Breast epithelium (tissue), 3 donors: ENCODE measurements at regions not wholly inside any gene's neighbourhood (a gene's known extent, or its start where the extent isn't known, plus 50 kb on each side); places are given as distances from the start of the nearest gene placed in this dataset.

ENCODE experiments used
- POLR2A ChIP-seq: fragments of 450-650 bp; IDR thresholded peaks from one replicate; pipeline ENCODE4 v1.6.1; 2016; ENCODE audit warnings: antibody characterized with exemption, mild to moderate bottlenecking, moderate library complexity
- TF ChIP-seq, protein P1 (sequence below), 3 donors: fragments of 450-650 bp; IDR thresholded peaks; one replicate each; pipeline ENCODE4 v1.5.1; 2016 to 2017; ENCODE audit warnings: antibody characterized with exemption in 3 of 3, mild to moderate bottlenecking in 3 of 3, moderate library complexity in 3 of 3

DNA sequence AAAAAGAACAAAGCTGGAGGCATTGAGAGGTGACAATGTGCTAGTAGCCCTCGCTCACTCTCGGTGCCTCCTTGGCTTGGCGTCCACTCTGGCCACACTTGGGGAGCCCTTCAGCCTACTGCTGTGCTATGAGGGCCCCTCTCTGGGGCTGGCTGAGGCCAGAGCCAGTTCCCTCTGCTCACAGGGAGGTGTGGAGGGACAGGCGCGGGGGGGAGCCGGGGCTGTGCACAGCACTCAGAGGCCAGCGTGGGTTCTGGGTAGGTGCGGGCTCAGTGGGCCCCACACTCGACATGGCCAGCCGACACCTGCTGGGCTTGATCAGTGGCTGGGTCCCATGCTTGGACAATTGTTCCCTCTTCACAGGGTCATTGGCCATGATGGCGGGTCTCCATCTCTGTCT lies 202.5 kb upstream of the GRAMD2B start:
- TF ChIP-seq, protein P1, sequence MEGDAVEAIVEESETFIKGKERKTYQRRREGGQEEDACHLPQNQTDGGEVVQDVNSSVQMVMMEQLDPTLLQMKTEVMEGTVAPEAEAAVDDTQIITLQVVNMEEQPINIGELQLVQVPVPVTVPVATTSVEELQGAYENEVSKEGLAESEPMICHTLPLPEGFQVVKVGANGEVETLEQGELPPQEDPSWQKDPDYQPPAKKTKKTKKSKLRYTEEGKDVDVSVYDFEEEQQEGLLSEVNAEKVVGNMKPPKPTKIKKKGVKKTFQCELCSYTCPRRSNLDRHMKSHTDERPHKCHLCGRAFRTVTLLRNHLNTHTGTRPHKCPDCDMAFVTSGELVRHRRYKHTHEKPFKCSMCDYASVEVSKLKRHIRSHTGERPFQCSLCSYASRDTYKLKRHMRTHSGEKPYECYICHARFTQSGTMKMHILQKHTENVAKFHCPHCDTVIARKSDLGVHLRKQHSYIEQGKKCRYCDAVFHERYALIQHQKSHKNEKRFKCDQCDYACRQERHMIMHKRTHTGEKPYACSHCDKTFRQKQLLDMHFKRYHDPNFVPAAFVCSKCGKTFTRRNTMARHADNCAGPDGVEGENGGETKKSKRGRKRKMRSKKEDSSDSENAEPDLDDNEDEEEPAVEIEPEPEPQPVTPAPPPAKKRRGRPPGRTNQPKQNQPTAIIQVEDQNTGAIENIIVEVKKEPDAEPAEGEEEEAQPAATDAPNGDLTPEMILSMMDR (IDR thresholded peaks at IDR 0.05): no peak
- TF ChIP-seq POLR2A: no peak
